Keratinocyte (primary cell): ENCODE measurements at regions not wholly inside any gene's neighbourhood (a gene's known extent, or its start where the extent isn't known, plus 50 kb on each side); places are given as distances from the start of the nearest gene placed in this dataset.

Experiments used
- DNase-seq: peaks from one replicate; pipeline ENCODE4 v3.0.0-alpha.2; 2011; ENCODE audit warnings: low read depth, missing footprints, low spot score
- FAIRE-seq: peaks from 2 replicates; lab custom pipeline; 2011; peaks lifted over from hg19 to GRCh38; lab: Jason Lieb, UNC
- H2AFZ ChIP-seq: 2 replicates; pipeline ENCODE4 v1.6.0; 2012; ENCODE audit warnings: low read length, control low read depth, inconsistent platforms; ENCODE audit not compliant: control insufficient read depth
- H3K27ac ChIP-seq: 2 replicates; pipeline ENCODE4 v1.5.1; 2011; ENCODE audit warnings: low read length; ENCODE audit not compliant: control insufficient read depth, insufficient read depth
- H3K27me3 ChIP-seq: 3 replicates; pipeline ENCODE4 v1.6.0; 2011; ENCODE audit warnings: low read length; ENCODE audit not compliant: control insufficient read depth, insufficient read depth; ENCODE audit errors: extremely low read depth
- H3K36me3 ChIP-seq, 2 experiments: 2 replicates in 1 of 2; 3 replicates in 1 of 2; pipeline ENCODE4 v1.5.1; 2011; ENCODE audit warnings: low read length in 2 of 2, mild to moderate bottlenecking in 1 of 2; ENCODE audit not compliant: control insufficient read depth in 2 of 2, insufficient read depth in 2 of 2; ENCODE audit errors: extremely low read depth in 1 of 2
- H3K4me1 ChIP-seq: 3 replicates; pipeline ENCODE4 v1.5.1; 2011; ENCODE audit warnings: low read length; ENCODE audit not compliant: control insufficient read depth, insufficient read depth; ENCODE audit errors: extremely low read depth
- H3K4me2 ChIP-seq: 3 replicates; pipeline ENCODE4 v1.6.0; 2011; ENCODE audit warnings: low read depth, low read length; ENCODE audit not compliant: control insufficient read depth, insufficient read depth; ENCODE audit errors: extremely low read depth
- H3K4me3 ChIP-seq, 3 experiments: fragments of 200-600 bp in 1 of 3; sonication (generic) in 1 of 3; 2 replicates in 2 of 3; 3 replicates in 1 of 3; pipeline ENCODE4 v1.5.1; 2011 to 2016; ENCODE audit warnings: low read length in 3 of 3, mild to moderate bottlenecking in 3 of 3, control low read depth in 2 of 3, inconsistent platforms in 1 of 3, low read depth in 1 of 3, mixed read lengths in 1 of 3, mixed run types in 1 of 3, moderate library complexity in 1 of 3; ENCODE audit not compliant: control insufficient read depth in 2 of 3, insufficient read depth in 2 of 3; ENCODE audit errors: extremely low read depth in 1 of 3
- H3K79me2 ChIP-seq: 2 replicates; pipeline ENCODE4 v1.6.0; 2012; ENCODE audit warnings: low read length; ENCODE audit not compliant: control insufficient read depth, insufficient read depth
- H3K9ac ChIP-seq: 3 replicates; pipeline ENCODE4 v1.6.0; 2011; ENCODE audit warnings: low read length; ENCODE audit not compliant: control insufficient read depth, insufficient read depth; ENCODE audit errors: extremely low read depth
- H3K9me1 ChIP-seq: 3 replicates; pipeline ENCODE4 v1.6.0; 2011; ENCODE audit warnings: low read length; ENCODE audit not compliant: control insufficient read depth, insufficient read depth; ENCODE audit errors: extremely low read depth
- H3K9me3 ChIP-seq: 2 replicates; pipeline ENCODE4 v1.5.1; 2012; ENCODE audit warnings: low read depth, low read length; ENCODE audit not compliant: control insufficient read depth
- H4K20me1 ChIP-seq: 3 replicates; pipeline ENCODE4 v1.6.0; 2011; ENCODE audit warnings: low read length; ENCODE audit not compliant: control insufficient read depth, insufficient read depth; ENCODE audit errors: extremely low read depth
- EZH2 ChIP-seq: IDR thresholded peaks from one replicate; pipeline ENCODE4 v1.6.1; 2012; ENCODE audit warnings: inconsistent platforms, mild to moderate bottlenecking, low read length, moderate library complexity
- dilution Hi-C: fragments of 300-500 bp; cut with MboI; formaldehyde crosslinking; loops from one replicate; pipeline ENCODE4 v1.7.0; 2020; ENCODE audit warnings: low sequenced_read_pairs; ENCODE audit not compliant: extremely low pct_ligation_motif_present
- TF ChIP-seq, protein P1 (sequence below), 3 experiments: IDR thresholded peaks in 1 of 3; conservative IDR thresholded peaks in 1 of 3; optimal IDR thresholded peaks in 1 of 3; 2 replicates in 2 of 3; 3 replicates in 1 of 3; pipeline versions ENCODE3 to v1.5.1; 2011; ENCODE audit warnings: low read length in 3 of 3, mild to moderate bottlenecking in 3 of 3, moderate library complexity in 2 of 3, control low read depth in 1 of 3, inconsistent platforms in 1 of 3; ENCODE audit not compliant: insufficient read depth in 2 of 3; ENCODE audit errors: extremely low read depth in 1 of 3

DNA sequence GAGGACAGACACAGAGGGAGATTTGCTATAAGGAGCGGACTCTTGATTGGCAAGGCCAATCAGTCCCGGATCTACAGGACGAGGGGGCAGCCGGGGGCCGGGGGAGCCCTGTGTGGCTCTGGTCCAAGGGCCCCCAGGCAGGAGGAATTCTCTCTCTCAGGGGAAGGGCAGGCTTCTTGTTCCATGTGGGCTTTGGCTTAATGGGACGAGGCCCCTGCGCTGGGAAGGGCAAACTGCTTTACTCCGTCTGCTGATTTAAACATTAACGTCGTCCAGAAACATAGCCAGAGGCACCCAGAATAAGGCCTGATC is 75.9 kb downstream of the TMEM18 start:
- Histone ChIP-seq H3K9me3 (peaks cover 5% of the 10 kb centered on the region), H3K4me3 (no peak overlapping the region), H3K9ac (no peak overlapping the region), H3K79me2 (no peaks in the 10 kb centered on the region), H3K4me2 (no peak overlapping the region), H3K4me1 (no peaks in the 10 kb centered on the region), H3K27ac (no peak overlapping the region), H3K36me3 (no peaks in the 10 kb centered on the region), H3K27me3 (no peaks in the 10 kb centered on the region), H2AFZ (no peak overlapping the region), H3K9me1 (no peaks in the 10 kb centered on the region), H4K20me1 (no peaks in the 10 kb centered on the region)
- dilution Hi-C loops: no loop called here
- DNase-seq: no peak
- TF ChIP-seq, protein P1, sequence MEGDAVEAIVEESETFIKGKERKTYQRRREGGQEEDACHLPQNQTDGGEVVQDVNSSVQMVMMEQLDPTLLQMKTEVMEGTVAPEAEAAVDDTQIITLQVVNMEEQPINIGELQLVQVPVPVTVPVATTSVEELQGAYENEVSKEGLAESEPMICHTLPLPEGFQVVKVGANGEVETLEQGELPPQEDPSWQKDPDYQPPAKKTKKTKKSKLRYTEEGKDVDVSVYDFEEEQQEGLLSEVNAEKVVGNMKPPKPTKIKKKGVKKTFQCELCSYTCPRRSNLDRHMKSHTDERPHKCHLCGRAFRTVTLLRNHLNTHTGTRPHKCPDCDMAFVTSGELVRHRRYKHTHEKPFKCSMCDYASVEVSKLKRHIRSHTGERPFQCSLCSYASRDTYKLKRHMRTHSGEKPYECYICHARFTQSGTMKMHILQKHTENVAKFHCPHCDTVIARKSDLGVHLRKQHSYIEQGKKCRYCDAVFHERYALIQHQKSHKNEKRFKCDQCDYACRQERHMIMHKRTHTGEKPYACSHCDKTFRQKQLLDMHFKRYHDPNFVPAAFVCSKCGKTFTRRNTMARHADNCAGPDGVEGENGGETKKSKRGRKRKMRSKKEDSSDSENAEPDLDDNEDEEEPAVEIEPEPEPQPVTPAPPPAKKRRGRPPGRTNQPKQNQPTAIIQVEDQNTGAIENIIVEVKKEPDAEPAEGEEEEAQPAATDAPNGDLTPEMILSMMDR (optimal IDR thresholded peaks at IDR 0.05 in 1 of 3, IDR thresholded peaks at IDR 0.05 in 1 of 3, conservative IDR thresholded peaks at IDR 0.05 in 1 of 3; ENCODE audit: extremely low read depth in 1 of 3, insufficient read depth in 2 of 3, low read length in 3 of 3): no peak
- no peak for TF ChIP-seq EZH2
- FAIRE-seq: no peak

DNA sequence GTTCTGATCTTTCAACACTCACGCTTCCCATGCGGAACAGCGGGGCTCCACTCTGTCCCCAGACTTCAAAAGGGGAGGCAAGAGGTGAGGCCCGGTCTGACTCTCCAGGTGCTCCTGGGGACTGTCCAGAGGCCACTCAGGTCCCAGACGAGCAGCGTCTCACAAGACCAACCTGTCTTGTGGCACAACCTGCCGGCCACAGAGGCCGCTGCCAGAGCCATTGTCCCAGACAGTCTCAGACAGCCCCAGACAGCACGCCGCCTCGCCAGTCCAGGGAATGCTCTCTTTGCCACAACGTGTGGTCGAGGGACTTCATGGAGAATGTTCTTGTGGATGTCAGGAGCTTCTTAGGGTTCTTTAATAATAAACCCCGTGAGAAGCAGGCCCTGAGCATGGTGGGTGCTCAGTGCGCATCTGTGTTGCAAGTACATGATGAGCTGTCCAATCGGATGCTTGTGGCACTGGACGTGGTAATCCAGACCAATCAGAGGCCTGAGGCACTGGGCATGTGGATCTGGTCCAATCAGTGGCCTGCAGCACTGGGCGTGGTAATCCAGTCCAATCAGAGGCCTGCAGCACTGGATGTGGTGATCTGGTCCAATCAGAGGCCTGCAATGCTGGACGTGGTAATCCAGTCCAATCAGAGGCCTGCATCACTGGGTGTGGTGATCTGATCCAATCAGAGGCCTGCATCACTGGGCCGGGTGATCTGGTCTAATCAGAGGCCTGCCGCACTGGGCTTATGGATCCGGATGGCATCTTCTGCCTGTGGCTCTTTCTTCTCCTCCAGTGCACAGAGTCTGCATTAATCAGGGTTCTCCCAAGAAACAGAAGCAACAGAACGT is 76.4 kb downstream of the TMEM18 start:
- H3K9ac ChIP-seq: no peak overlapping the region
- H3K27me3 ChIP-seq: no peaks in the 10 kb centered on the region
- FAIRE-seq: no peak
- dilution Hi-C loops: no loop called here
- no peaks in the 10 kb centered on the region for H3K79me2 ChIP-seq
- no peak for DNase-seq
- no peaks in the 10 kb centered on the region for H3K4me1 ChIP-seq
- TF ChIP-seq, protein P1 (optimal IDR thresholded peaks at IDR 0.05 in 1 of 3, IDR thresholded peaks at IDR 0.05 in 1 of 3, conservative IDR thresholded peaks at IDR 0.05 in 1 of 3; ENCODE audit: extremely low read depth in 1 of 3, insufficient read depth in 2 of 3, low read length in 3 of 3): no peak
- TF ChIP-seq EZH2: no peak
- H3K9me3 ChIP-seq: peaks cover 5% of the 10 kb centered on the region
- no peak overlapping the region for H2AFZ ChIP-seq
- H3K4me3 ChIP-seq: no peak overlapping the region
- no peaks in the 10 kb centered on the region for H3K9me1 ChIP-seq
- H3K4me2 ChIP-seq: no peak overlapping the region
- no peaks in the 10 kb centered on the region for H3K36me3 ChIP-seq
- H3K27ac ChIP-seq: no peak overlapping the region
- no peaks in the 10 kb centered on the region for H4K20me1 ChIP-seq
